GM21619 (cell line): ENCODE measurements at regions not wholly inside any gene's neighbourhood (a gene's known extent, or its start where the extent isn't known, plus 50 kb on each side); places are given as distances from the start of the nearest gene placed in this dataset.

ENCODE experiments used
- ATAC-seq: cut with Tn5 transposase; IDR thresholded peaks from one replicate; pipeline ENCODE4 v1.9.1; 2021; ENCODE audit not compliant: unreplicated experiment

GRCh38 chr2:95539290-95539689 is 52.5 kb upstream of the TRIM43 start:
- ATAC-seq = peak; percentile 15

GRCh38 chr2:95539836-95540235 is 52.0 kb upstream of the TRIM43 start:
- peak; percentile 74 for ATAC-seq
